Mucosa of descending colon (tissue), 3 donors: ENCODE measurements at regions not wholly inside any gene's neighbourhood (a gene's known extent, or its start where the extent isn't known, plus 50 kb on each side); places are given as distances from the start of the nearest gene placed in this dataset.

Source experiments
- ATAC-seq: fragments of 200-7000 bp; cut with Tn5 transposase; one replicate; pipeline ENCODE4 v1.9.1; 2020; ENCODE audit warnings: mild to moderate bottlenecking, moderate library complexity
- DNase-seq, 3 donors: peaks; one replicate each; pipeline ENCODE4 v3.0.0-alpha.2; 2020
- H3K36me3 ChIP-seq: fragments of 200-600 bp; one replicate; pipeline ENCODE4 v1.8.0; 2021; ENCODE audit warnings: low read depth, mild to moderate bottlenecking
- H3K4me1 ChIP-seq: fragments of 200-600 bp; one replicate; pipeline ENCODE4 v1.8.0; 2021; ENCODE audit warnings: low read depth, mild to moderate bottlenecking
- H3K4me3 ChIP-seq: fragments of 200-600 bp; one replicate; pipeline ENCODE4 v1.8.0; 2021; ENCODE audit warnings: mild to moderate bottlenecking
- H3K9me3 ChIP-seq: fragments of 200-600 bp; one replicate; pipeline ENCODE4 v1.8.0; 2021; ENCODE audit warnings: mild to moderate bottlenecking
- CTCF ChIP-seq: fragments of 200-600 bp; IDR thresholded peaks from one replicate; pipeline ENCODE4 v1.8.0; 2022; ENCODE audit warnings: antibody characterized with exemption, mild to moderate bottlenecking
- intact Hi-C, 2 donors: fragments of 100-400 bp; cut with DNase I in 1 of 2; cut with micrococcal nuclease in 1 of 2; formaldehyde crosslinking; loops; one replicate each; pipeline versions ENCODE4 v1.11.0 to v1.11.1; 2022; cut with DNase I, micrococcal nuclease
- donor health status: DM: no; HTN: no; CAD: no; lungs with moderate emphysema.
- donor health status: DM: no; HTN: no; CAD: no.
- donor health status: DM: no; HTN: yes; CAD: no.

- no peaks in the 10 kb centered on the region for H3K4me1 ChIP-seq
- ATAC-seq (no peak), DNase-seq (no peak)
- intact Hi-C loops: no loop called here
- H3K36me3 ChIP-seq: no peaks in the 10 kb centered on the region
- no peaks in the 10 kb centered on the region for H3K9me3 ChIP-seq
- TF ChIP-seq CTCF: no peak
- H3K4me3 ChIP-seq: no peak overlapping the region
Observed at GRCh38 chr4:181271116-181271640, 972.0 kb upstream of the TENM3 start.

GRCh38 chr4:181272422-181272821 lies 970.8 kb upstream of the TENM3 start:
- H3K4me3 ChIP-seq: no peak overlapping the region

GRCh38 chr4:181278941-181279340 lies 964.3 kb upstream of the TENM3 start:
- no peaks in the 10 kb centered on the region for H3K36me3 ChIP-seq
- intact Hi-C loops: no loop called here
- ATAC-seq (no peak), DNase-seq (no peak)
- H3K4me3 ChIP-seq: no peak overlapping the region
- TF ChIP-seq CTCF: no peak
- H3K4me1 ChIP-seq: no peaks in the 10 kb centered on the region
- no peaks in the 10 kb centered on the region for H3K9me3 ChIP-seq

More at GRCh38 chr4:181272422-181272821, 970.8 kb upstream of the TENM3 start:
- DNase-seq (no peak), ATAC-seq (no peak)
- H3K4me1 ChIP-seq: no peaks in the 10 kb centered on the region
- no peaks in the 10 kb centered on the region for H3K9me3 ChIP-seq
- H3K36me3 ChIP-seq: no peaks in the 10 kb centered on the region
- intact Hi-C loops: no loop called here
- no peak for TF ChIP-seq CTCF

GRCh38 chr4:181281451-181281850 lies 961.8 kb upstream of the TENM3 start:
- no peak for ATAC-seq
- intact Hi-C loops: no loop called here
- DNase-seq: no peak
- TF ChIP-seq CTCF: no peak
- H3K4me3 ChIP-seq: no peak overlapping the region
- H3K4me1 ChIP-seq: no peaks in the 10 kb centered on the region
- no peaks in the 10 kb centered on the region for H3K9me3 ChIP-seq
- no peaks in the 10 kb centered on the region for H3K36me3 ChIP-seq

- H3K4me3 ChIP-seq: no peak overlapping the region
- H3K4me1 ChIP-seq: no peaks in the 10 kb centered on the region
- ATAC-seq: no peak
- intact Hi-C loops: no loop called here
- TF ChIP-seq CTCF: no peak
- no peak for DNase-seq
- no peaks in the 10 kb centered on the region for H3K36me3 ChIP-seq
- no peaks in the 10 kb centered on the region for H3K9me3 ChIP-seq
Observed at GRCh38 chr4:181289198-181289597, 954.0 kb upstream of the TENM3 start.

GRCh38 chr4:181291615-181292014 lies 951.6 kb upstream of the TENM3 start:
- intact Hi-C loops: no loop called here
- no peak for TF ChIP-seq CTCF
- Histone ChIP-seq H3K36me3 (no peaks in the 10 kb centered on the region), H3K4me3 (no peak overlapping the region), H3K9me3 (no peaks in the 10 kb centered on the region), H3K4me1 (no peaks in the 10 kb centered on the region)
- DNase-seq (no peak), ATAC-seq (no peak)
